Non-pigmented ciliary epithelial cell (primary cell): ENCODE measurements at regions not wholly inside any gene's neighbourhood (a gene's known extent, or its start where the extent isn't known, plus 50 kb on each side); places are given as distances from the start of the nearest gene placed in this dataset.

Source experiments
- DNase-seq: peaks from one replicate; pipeline ENCODE4 v3.0.0-alpha.2; 2010; ENCODE audit warnings: low read depth

DNA sequence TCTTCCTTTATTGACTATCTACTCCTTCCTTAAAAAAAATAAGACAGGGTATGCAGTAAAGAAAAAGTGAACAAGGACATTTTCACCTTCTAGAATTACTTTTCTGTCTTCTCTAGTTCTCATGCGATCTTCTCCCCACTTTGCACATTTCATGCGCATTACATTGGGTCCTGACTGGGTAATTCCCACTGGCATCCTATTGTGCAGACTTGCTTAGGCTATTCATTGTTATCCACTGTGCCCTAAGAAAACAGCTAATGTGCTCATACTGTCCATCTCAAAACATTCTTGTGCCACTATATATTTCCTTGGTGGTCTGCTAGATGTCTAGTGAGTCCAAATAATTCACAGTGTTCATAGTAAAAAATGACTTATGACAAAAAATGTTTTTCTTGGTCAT, 447.4 kb upstream of the ROBO1 start:
- DNase-seq: no peak

DNA sequence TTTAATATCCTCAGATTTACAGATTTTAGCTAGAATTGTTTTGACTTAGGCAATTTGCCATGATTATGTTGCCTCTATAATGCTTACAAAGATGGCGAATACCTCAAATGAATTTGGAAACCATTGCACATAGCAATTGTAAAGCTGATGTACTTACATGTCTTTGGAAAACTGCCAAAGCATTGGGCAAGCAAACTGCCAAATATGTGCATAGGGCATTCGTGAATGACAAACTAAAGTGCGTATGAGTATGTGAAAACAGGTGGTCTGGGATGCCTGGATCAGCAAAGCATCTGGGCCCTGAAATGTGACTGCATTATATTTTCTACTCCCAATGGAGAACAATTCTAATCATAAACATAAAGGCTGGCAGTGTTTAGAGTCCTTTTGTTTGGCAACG, 445.3 kb upstream of the ROBO1 start:
- DNase-seq: no peak

DNA sequence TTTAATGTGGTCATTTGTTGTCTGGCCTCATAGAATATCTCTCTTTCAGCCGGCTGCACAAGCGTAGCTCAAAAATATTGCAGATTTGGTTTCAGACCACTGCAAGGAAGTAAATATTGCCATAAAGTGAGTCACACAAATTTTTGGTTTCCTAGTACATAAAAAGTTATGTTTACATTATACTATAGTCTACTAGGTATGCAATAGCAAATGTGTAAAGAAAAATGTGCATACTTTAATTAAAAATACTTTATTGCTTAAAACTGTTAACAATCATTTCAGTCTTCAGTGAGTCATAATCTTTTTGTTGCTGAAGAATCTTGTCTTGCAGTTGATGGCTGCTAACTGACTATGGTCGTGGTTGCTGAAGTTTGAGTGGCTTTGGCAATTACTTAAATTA, 425.1 kb upstream of the ROBO1 start:
- peak; percentile 6 for DNase-seq

DNA sequence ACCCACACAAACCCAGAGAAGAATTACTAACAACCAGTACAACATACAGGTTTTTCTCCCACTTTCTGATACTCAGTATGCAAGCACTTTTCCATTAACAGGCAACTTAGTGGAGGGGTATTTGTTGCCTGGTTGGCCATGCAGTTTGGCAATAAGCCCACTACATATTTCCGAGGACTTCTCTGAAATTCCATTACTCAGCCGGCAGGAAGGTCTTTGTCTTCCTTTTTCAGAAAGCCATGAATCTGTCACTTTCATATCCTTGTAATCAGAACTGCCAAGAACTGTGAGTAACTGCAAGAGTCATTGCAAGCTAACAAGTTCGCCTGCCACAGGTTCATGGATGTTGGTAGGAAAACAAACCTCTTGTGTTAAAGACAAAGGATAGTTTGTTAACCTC, 422.3 kb upstream of the ROBO1 start:
- DNase-seq: peak; percentile 78

- DNase-seq: no peak
These were observed 420.2 kb upstream of the ROBO1 start for GRCh38 chr3:80187981-80188380.

DNA sequence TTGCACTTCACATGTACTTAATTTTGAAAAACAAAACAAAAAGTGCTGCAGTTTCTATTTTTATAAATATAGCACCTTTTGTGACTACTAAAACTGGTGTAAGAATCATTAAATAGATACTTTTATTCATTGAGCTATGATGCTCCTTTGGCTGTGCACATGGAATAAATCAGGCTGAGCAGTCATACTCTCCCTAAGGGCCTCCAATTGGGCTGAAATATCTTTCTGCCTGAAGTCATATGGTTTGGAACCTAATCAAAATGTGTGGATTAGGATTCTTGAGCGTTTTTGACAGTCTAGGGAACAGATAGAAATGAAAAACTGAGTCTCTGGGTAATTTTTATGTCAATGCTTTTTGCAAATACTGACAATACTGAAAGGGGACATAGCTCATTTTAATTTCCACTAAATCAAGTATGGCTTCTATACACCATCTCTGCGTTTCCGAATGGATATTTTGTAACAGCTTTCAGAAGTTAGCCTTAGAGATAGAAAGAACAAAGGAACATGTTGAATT, 392.2 kb upstream of the ROBO1 start:
- no peak for DNase-seq

DNA sequence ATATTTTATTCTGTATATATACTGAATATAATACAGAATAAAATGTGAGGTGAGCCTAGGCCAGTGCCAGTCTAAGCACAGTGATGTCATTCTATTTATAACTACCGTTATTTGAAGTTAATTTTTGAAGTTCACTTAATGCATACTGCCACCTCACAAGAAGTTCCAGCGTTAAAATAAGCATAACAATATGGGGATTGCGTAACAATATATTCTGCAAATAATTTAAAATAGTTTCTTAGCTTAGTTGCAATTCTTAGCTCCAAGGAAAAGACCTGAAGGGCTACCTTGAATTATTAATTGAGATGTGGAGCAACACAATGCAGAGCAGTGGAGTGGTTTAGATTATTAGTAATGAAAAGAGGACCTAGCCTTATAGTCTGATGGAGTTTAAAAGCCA, 390.5 kb upstream of the ROBO1 start:
- no peak for DNase-seq

DNA sequence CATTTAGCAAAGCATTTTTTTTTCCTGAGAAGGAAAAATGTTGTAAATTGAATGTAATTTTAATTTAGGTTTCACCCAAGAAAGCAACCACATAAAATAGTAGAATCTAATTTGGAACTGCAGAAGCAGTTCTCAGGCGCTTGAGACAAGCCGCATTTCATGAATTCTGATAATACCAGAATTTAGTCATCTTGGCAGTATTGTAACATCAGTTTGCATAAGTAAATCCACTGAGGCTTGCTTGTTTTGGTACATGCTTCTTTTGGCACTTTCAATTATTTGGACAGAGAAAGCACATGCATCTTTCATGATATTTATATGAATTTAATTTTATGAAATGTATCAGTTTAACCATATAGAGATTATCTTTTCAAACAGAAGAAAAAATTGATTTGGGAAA, 389.7 kb upstream of the ROBO1 start:
- DNase-seq: no peak

DNA sequence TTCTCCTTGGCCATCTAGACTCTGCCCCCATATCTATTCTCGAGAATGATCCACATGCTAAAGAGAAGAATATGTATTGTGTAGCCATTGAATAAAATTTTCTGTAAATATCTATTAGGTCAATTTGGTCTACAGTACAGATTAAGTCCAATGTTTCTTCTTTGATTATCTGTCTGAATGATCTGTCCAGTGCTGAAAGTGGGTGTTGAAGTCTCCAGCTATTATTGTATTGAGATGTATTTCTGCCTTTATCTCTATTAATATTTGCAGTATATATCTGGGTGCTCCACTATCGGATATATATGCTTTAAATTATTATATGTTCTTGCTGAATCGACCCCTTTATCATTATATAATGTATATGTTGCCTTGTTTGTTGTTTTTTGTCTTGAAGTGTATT, 384.9 kb upstream of the ROBO1 start:
- no peak for DNase-seq

DNA sequence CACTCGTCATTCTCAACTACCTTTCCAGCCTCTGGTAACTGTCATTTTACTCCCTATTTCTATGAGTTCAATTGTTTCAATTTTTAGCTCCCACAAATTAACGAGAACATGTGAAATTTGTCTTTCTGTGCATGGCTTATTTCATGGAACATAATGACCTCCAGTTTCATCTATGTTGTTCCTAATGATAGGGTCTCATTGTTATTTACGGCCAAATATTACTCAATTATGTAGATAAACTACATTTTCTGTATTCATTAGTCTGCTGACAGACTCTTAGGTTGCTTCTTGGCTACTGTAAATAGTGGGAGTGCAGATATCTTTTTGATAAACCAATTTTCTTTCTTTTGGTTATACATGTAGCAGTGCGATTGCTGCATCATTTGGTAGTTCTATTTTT, 374.9 kb upstream of the ROBO1 start:
- no peak for DNase-seq

GRCh38 chr3:80141557-80141956, 373.8 kb upstream of the ROBO1 start:
- no peak for DNase-seq

- DNase-seq: no peak
These were observed 348.5 kb upstream of the ROBO1 start for GRCh38 chr3:80116281-80116680.

GRCh38 chr3:80114694-80115093, 346.9 kb upstream of the ROBO1 start:
- no peak for DNase-seq

GRCh38 chr3:80113331-80113730, 345.5 kb upstream of the ROBO1 start:
- DNase-seq: no peak

DNA sequence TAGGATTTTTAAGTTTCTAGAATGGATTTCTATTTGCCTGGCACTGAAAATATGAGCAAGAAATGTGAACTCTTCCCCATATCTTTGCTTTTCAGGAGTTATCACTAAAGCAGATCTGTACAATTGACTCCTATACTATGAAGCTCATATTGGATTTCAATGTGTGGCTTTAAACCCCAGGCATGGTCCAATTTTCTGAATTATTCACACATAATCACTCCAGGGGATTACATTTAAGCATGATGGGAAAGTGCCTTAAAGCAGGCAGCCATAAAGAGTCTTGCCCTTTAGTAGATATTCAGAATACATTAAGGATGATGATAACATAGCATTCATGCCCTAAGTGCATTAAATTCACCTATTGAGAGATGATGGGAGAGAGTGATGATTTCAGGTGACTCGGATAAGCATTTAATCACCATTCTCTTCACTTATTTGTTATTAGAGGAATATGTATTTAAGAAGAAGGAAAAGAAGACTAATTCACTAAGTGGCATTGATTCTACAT, 331.8 kb upstream of the ROBO1 start:
- no peak for DNase-seq

DNA sequence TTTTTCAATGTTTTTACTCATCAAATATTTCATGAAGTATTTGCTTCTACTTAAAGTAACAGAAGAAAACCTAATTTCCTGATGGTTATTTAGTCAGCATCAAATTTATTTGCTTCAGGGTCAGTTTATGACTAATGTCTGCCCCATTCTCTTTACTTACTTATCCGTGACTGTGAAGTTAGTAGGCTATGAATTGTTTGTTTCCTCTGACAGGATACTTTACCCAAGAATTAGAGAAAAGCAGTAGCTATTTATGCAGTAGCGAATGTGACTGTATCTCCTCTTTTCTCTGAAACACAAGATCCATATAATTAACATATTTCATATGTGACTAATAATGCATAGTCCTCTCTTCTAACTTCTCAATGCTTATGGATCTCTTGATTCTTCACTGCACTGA, 329.9 kb upstream of the ROBO1 start:
- DNase-seq: no peak

DNA sequence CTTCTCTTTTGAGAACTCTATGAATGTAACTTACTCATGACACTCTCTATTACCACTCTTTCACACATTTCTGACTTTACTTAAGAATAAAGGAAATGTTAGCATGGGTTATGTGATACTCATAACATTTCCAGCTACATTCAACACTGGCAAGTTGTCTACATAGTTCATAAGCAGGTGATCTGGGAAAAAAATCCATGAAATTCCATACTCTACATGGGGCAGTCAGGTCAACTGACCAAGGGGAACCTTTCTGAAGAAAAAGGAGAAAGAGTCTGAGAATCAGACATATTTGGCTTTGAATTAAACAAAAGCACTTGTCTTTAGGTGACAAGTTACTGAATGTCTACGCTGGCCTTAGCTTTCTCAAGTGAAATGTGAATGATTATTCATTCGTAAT, 329.1 kb upstream of the ROBO1 start:
- no peak for DNase-seq

- DNase-seq: no peak
These were observed 326.8 kb upstream of the ROBO1 start for GRCh38 chr3:80094589-80094988.

- DNase-seq: no peak
These were observed 320.0 kb upstream of the ROBO1 start for GRCh38 chr3:80087767-80088166.

- DNase-seq: no peak
These were observed 318.6 kb upstream of the ROBO1 start for GRCh38 chr3:80086426-80086825.

DNA sequence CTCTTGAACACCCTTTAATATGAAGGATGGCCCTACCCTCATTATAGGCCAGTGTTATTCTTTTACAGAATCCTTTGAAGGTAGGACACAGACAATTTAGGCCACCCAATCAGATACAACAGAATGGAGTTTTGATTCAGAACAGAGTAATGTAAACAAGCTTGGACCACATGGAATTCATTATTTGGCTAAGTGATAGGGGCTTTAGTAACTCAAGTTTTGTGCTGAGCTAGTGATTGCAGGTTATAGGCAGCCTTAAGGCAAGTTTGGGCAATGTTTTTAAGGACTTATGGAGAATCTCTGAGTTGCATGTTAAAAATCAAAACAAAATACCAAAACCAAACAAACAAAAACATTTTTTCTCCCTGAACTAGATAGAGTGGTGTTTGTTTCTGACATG, 312.1 kb upstream of the ROBO1 start:
- DNase-seq: no peak

DNA sequence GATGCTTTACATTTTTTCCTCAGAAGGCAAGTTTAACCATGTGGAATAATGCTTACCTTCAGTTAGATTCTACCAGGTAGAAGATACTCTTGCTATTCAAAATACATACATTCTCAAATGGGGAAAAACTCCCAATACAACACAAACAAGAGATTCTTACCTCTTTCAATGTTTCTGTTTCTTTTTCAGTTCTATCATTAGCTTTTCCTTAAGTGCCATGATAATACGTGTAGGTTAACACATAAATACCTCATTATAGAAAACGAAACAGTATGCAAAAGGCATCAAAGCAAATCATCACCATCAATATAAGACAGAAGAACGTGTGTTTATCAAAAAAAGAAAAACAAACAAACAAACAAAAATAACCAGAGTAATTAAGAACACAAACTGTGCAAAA, 300.7 kb upstream of the ROBO1 start:
- no peak for DNase-seq

- DNase-seq: no peak
These were observed 295.7 kb upstream of the ROBO1 start for GRCh38 chr3:80063535-80063934.

- DNase-seq: no peak
These were observed 292.9 kb upstream of the ROBO1 start for GRCh38 chr3:80060664-80061063.

- DNase-seq: no peak
These were observed 287.5 kb upstream of the ROBO1 start for GRCh38 chr3:80055306-80055705.
